Parathyroid adenoma (tissue), 2 donors: ENCODE measurements at regions not wholly inside any gene's neighbourhood (a gene's known extent, or its start where the extent isn't known, plus 50 kb on each side); places are given as distances from the start of the nearest gene placed in this dataset.
"Not testable (repeated sequence)": the region's sequence is repeated elsewhere in the genome, so short reads cannot be mapped to it uniquely, and the experiment has no call there.

Experiments
- H2AFZ ChIP-seq: fragments of 300-600 bp; sonication (generic); one replicate; pipeline ENCODE4 v1.7.0; 2017; ENCODE audit warnings: antibody characterized with exemption, mild to moderate bottlenecking
- H3K27ac ChIP-seq: fragments of 300-600 bp; sonication (generic); one replicate; pipeline ENCODE4 v1.7.0; 2017
- H3K27me3 ChIP-seq: fragments of 300-600 bp; sonication (generic); one replicate; pipeline ENCODE4 v1.7.0; 2017; ENCODE audit warnings: low read length; ENCODE audit not compliant: control insufficient read depth, insufficient read depth
- H3K36me3 ChIP-seq: fragments of 300-600 bp; sonication (generic); one replicate; pipeline ENCODE4 v1.7.0; 2017; ENCODE audit warnings: low read length; ENCODE audit not compliant: control insufficient read depth, insufficient read depth
- H3K4me1 ChIP-seq: fragments of 300-600 bp; sonication (generic); one replicate; pipeline ENCODE4 v1.7.0; 2017; ENCODE audit warnings: control low read depth
- H3K4me2 ChIP-seq: fragments of 300-600 bp; sonication (generic); one replicate; pipeline ENCODE4 v1.7.0; 2017; ENCODE audit warnings: low read length
- H3K4me3 ChIP-seq: fragments of 300-600 bp; sonication (generic); one replicate; pipeline ENCODE4 v1.7.0; 2017; ENCODE audit warnings: low read depth, low read length
- H3K79me2 ChIP-seq: fragments of 300-600 bp; sonication (generic); one replicate; pipeline ENCODE4 v1.7.0; 2017; ENCODE audit warnings: control low read depth
- H3K9ac ChIP-seq: fragments of 300-600 bp; sonication (generic); one replicate; pipeline ENCODE4 v1.7.0; 2017; ENCODE audit warnings: mild to moderate bottlenecking
- H3K9me3 ChIP-seq: fragments of 300-600 bp; sonication (generic); one replicate; pipeline ENCODE4 v1.7.0; 2017; ENCODE audit warnings: low read length; ENCODE audit not compliant: control insufficient read depth
- CTCF ChIP-seq: fragments of 300-600 bp; sonication (generic); IDR thresholded peaks from one replicate; pipeline ENCODE4 v1.7.0; 2017; ENCODE audit warnings: antibody characterized with exemption, mild to moderate bottlenecking
- donor health status: primary hyperparathyroidism.

DNA sequence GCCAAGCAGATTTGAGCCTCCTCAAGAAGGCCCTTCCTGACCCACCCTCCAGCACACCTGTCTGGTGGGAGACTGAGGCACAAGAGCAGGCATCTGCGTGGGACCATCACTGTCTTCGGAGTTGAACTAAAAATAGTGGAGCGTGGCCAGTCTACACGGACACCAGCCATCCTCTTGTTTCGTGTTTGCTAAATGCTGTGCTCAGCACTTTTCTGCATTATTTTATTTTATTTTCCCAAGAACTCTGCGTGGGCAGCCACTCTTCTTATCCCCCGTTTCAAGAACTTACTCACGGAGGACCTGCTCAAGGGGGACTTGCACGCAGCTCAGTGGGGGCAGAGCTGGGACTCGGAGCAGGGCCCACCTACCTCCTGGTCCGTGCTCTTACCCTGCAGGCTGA lies 60.8 kb downstream of the SOCS3 start:
- Histone ChIP-seq H3K27ac (no peak overlapping the region), H3K4me3 (no peak overlapping the region), H3K4me1 (no peaks in the 10 kb centered on the region), H3K4me2 (no peak overlapping the region), H3K9me3 (no peaks in the 10 kb centered on the region), H2AFZ (no peak overlapping the region), H3K79me2 (no peaks in the 10 kb centered on the region), H3K27me3 (no peaks in the 10 kb centered on the region), H3K36me3 (no peaks in the 10 kb centered on the region), H3K9ac (no peak overlapping the region)
- no peak for TF ChIP-seq CTCF

GRCh38 chr17:78294776-78295175 lies 63.3 kb downstream of the TMEM235 start:
- H3K4me2 ChIP-seq, result no peak overlapping the region
- H3K27ac ChIP-seq, result no peak overlapping the region
- no peak overlapping the region for H3K4me3 ChIP-seq
- H3K9me3 ChIP-seq, result no peaks in the 10 kb centered on the region
- no peak for TF ChIP-seq CTCF
- H3K4me1 ChIP-seq, result no peaks in the 10 kb centered on the region
- H3K79me2 ChIP-seq, result no peaks in the 10 kb centered on the region
- H2AFZ ChIP-seq, result no peak overlapping the region
- H3K36me3 ChIP-seq, result no peaks in the 10 kb centered on the region
- H3K27me3 ChIP-seq, result no peaks in the 10 kb centered on the region
- H3K9ac ChIP-seq, result no peak overlapping the region

DNA sequence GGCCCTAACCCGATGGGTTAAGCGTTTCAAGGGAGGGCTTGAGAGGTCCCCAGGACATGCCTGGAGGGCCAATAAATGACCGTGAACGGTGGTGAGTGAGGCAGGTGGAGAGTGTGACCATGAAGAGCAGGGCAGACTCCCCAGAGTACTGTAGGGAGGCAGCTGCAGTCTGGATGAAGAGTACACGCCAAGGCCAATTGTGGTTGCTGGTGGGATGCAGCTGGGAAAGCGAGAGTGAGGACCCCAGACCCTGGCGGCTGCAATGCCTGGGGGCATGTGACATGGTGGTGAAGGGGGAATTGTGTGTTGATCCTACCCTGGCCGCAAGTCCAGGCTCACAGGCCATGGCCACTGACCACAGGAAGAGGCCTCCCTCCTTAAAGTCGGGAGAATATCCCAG lies 62.9 kb downstream of the TMEM235 start:
- Histone ChIP-seq H3K36me3 (no peaks in the 10 kb centered on the region), H3K27ac (no peak overlapping the region), H3K9me3 (no peaks in the 10 kb centered on the region), H2AFZ (no peak overlapping the region), H3K9ac (no peak overlapping the region), H3K79me2 (no peaks in the 10 kb centered on the region), H3K4me2 (no peak overlapping the region), H3K4me1 (no peaks in the 10 kb centered on the region), H3K4me3 (no peak overlapping the region), H3K27me3 (no peaks in the 10 kb centered on the region)
- TF ChIP-seq CTCF, result no peak

GRCh38 chr17:78293151-78293550 lies 61.7 kb downstream of the TMEM235 start:
- not testable (repeated sequence) for H3K79me2 ChIP-seq, H3K9ac ChIP-seq, H3K27ac ChIP-seq, H3K9me3 ChIP-seq, H2AFZ ChIP-seq, H3K27me3 ChIP-seq, H3K4me1 ChIP-seq, H3K36me3 ChIP-seq, H3K4me2 ChIP-seq, H3K4me3 ChIP-seq

DNA sequence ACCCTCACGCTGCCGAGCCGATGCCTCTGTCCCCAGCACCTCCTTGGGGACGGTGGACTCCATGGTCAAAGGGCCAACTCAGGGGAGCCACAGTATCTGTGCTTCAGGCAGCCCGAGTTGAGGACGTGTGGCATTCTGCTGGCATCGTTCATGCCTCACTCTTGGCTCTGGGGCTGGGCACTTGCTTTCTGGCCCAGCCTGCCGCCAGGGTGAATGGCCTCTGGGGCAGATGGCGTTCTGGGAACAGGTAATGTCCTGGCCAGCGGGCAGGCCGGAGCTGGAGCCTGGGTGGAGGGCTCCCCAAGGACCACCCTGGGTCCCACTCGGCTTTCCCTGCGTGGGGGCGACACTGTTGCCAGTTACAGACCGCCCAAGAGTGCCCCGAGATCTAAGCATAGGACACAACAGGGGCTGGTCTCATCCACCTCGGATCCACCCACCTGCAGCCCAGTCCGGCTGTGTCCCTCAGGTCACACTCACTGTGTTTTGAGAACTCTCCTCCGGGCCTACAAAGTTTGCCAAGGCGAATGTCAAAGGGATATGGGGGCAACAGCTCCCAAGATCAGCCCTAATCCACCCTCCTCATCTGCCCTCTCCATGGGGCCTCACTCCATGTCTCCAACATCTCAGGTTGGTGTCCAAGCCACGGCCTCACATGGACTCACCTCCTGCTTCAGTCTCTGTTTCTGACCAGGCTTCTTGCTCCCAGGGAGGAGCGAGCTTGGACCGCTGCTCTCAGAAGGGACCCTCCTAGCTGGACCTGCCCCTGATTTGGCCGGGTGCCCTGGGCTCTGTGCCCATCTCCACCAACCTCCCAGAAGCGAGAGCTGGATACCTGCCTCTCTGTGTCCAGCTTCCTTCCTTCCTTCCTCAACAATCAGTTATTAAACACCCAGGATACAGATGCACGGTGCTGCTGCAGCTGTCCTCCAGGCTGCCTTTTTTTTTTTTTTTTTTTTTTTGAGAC lies 60.8 kb downstream of the TMEM235 start:
- no peak overlapping the region for H3K4me2 ChIP-seq
- no peak overlapping the region for H2AFZ ChIP-seq
- no peaks in the 10 kb centered on the region for H3K4me1 ChIP-seq
- no peak overlapping the region for H3K4me3 ChIP-seq
- no peaks in the 10 kb centered on the region for H3K27me3 ChIP-seq
- no peaks in the 10 kb centered on the region for H3K36me3 ChIP-seq
- no peak for TF ChIP-seq CTCF
- H3K9ac ChIP-seq, result no peak overlapping the region
- no peak overlapping the region for H3K27ac ChIP-seq
- H3K9me3 ChIP-seq, result no peaks in the 10 kb centered on the region
- H3K79me2 ChIP-seq, result no peaks in the 10 kb centered on the region
